H1 (cell line): ENCODE measurements at regions not wholly inside any gene's neighbourhood (a gene's known extent, or its start where the extent isn't known, plus 50 kb on each side); places are given as distances from the start of the nearest gene placed in this dataset.

Experiments used
- CTCF ChIA-PET: fragments of 300-600 bp; sonication (Branson Sonifier 250); formaldehyde crosslinking; loops from one replicate; lab custom pipeline; 2021; ENCODE audit not compliant: partially characterized antibody; lab: Charles Lee
- POLR2A ChIA-PET: fragments of 300-600 bp; sonication (Branson Sonifier 250); formaldehyde crosslinking; loops from one replicate; lab custom pipeline; 2021; ENCODE audit warnings: inconsistent platforms; ENCODE audit not compliant: partially characterized antibody; lab: Charles Lee
- DNase-seq, 2 experiments: peaks; one replicate each; pipeline versions ENCODE4 v3.0.0 to v3.0.0-alpha.2; 2010 to 2022; ENCODE audit warnings: low spot score in 2 of 2, low read depth in 1 of 2, mixed read lengths in 1 of 2
- FAIRE-seq: peaks from 2 replicates; lab custom pipeline; 2011; peaks lifted over from hg19 to GRCh38; lab: Jason Lieb, UNC
- H2AFZ ChIP-seq: 2 replicates; pipeline ENCODE4 v1.8.1; 2012; ENCODE audit warnings: low read length, inconsistent platforms
- H2AK5ac ChIP-seq: 2 replicates; pipeline ENCODE4 v1.6.1; 2013; ENCODE audit warnings: low read depth, low read length
- H2BK120ac ChIP-seq: replicated peaks from 2 replicates; pipeline ENCODE3; 2013; ENCODE audit warnings: low read depth, low read length, inconsistent platforms
- H2BK12ac ChIP-seq: 2 replicates; pipeline ENCODE4 v1.6.1; 2013; ENCODE audit warnings: low read depth, low read length
- H2BK15ac ChIP-seq: 2 replicates; pipeline ENCODE4 v1.6.1; 2013; ENCODE audit warnings: low read length
- H2BK20ac ChIP-seq: 2 replicates; pipeline ENCODE4 v1.6.1; 2013; ENCODE audit warnings: low read length
- H2BK5ac ChIP-seq: 2 replicates; pipeline ENCODE4 v1.6.1; 2013; ENCODE audit warnings: low read depth, low read length
- H3K14ac ChIP-seq: 2 replicates; pipeline ENCODE4 v1.6.1; 2013; ENCODE audit warnings: inconsistent platforms; ENCODE audit not compliant: insufficient read length
- H3K18ac ChIP-seq: 2 replicates; pipeline ENCODE4 v1.6.1; 2013; ENCODE audit warnings: low read length; ENCODE audit errors: extremely low read depth
- H3K23ac ChIP-seq: 2 replicates; pipeline ENCODE4 v1.6.1; 2013; ENCODE audit warnings: inconsistent platforms; ENCODE audit not compliant: insufficient read length
- H3K23me2 ChIP-seq: 2 replicates; pipeline ENCODE4 v1.6.1; 2013; ENCODE audit warnings: low read depth, low read length
- H3K27ac ChIP-seq: 2 replicates; pipeline ENCODE4 v1.6.1; 2011; ENCODE audit warnings: low read depth, low read length, inconsistent platforms
- H3K27me3 ChIP-seq, 4 experiments: replicated peaks in 1 of 4; 1 replicate in 1 of 4; 2 replicates in 3 of 4; pipeline versions ENCODE4 v1.6.1 to v1.8.1; 2011 to 2013; ENCODE audit warnings: low read length in 3 of 4, mild to moderate bottlenecking in 3 of 4, inconsistent platforms in 2 of 4, mixed read lengths in 2 of 4, moderate library complexity in 1 of 4; ENCODE audit not compliant: control insufficient read depth in 3 of 4, insufficient read depth in 3 of 4; ENCODE audit errors: extremely low read depth in 1 of 4
- H3K36me3 ChIP-seq, 4 experiments: 2 replicates each; pipeline versions ENCODE4 v1.6.1 to v1.8.1; 2011 to 2013; ENCODE audit warnings: mild to moderate bottlenecking in 4 of 4, low read length in 3 of 4, moderate library complexity in 2 of 4, control low read depth in 1 of 4, inconsistent platforms in 1 of 4; ENCODE audit not compliant: insufficient read depth in 4 of 4, control insufficient read depth in 2 of 4
- H3K4ac ChIP-seq: replicated peaks from 2 replicates; pipeline ENCODE3; 2013; ENCODE audit warnings: low read length, low read depth, mixed read lengths, inconsistent platforms; ENCODE audit not compliant: insufficient read length
- H3K4me1 ChIP-seq, 4 experiments: replicated peaks in 1 of 4; 1 replicate in 1 of 4; 2 replicates in 3 of 4; pipeline versions ENCODE4 v1.6.1 to v1.8.1; 2011 to 2013; ENCODE audit warnings: low read length in 3 of 4, inconsistent platforms in 2 of 4, mixed read lengths in 1 of 4; ENCODE audit not compliant: insufficient read depth in 4 of 4, control insufficient read depth in 3 of 4
- H3K4me2 ChIP-seq, 2 experiments: 2 replicates each; pipeline versions ENCODE4 v1.6.1 to v1.8.1; 2011 to 2013; ENCODE audit warnings: low read depth in 2 of 2, low read length in 2 of 2, control low read depth in 1 of 2, inconsistent platforms in 1 of 2, mild to moderate bottlenecking in 1 of 2; ENCODE audit not compliant: insufficient read depth in 1 of 2
- H3K4me3 ChIP-seq, 4 experiments: fragments of 200-600, 300-600 bp in 1 of 4; sonication (generic), shearing (Covaris generic), sonication (Bioruptor Twin) in 1 of 4; 2 replicates each; pipeline versions ENCODE4 v1.5.1 to v1.8.1; 2011 to 2016; ENCODE audit warnings: low read length in 4 of 4, low read depth in 3 of 4, control low read depth in 2 of 4, inconsistent platforms in 2 of 4, mild to moderate bottlenecking in 2 of 4, mixed read lengths in 1 of 4, moderate library complexity in 1 of 4; ENCODE audit not compliant: insufficient read depth in 2 of 4; ENCODE audit errors: extremely low read depth in 1 of 4
- H3K56ac ChIP-seq: replicated peaks from 2 replicates; pipeline ENCODE3; 2013; ENCODE audit warnings: low read depth, mild to moderate bottlenecking, mixed read lengths, low read length, inconsistent platforms; ENCODE audit not compliant: insufficient read length
- H3K79me1 ChIP-seq: 2 replicates; pipeline ENCODE4 v1.6.1; 2013; ENCODE audit warnings: low read depth, low read length, control low read depth
- H3K79me2 ChIP-seq, 2 experiments: 2 replicates each; pipeline versions ENCODE4 v1.6.1 to v1.8.1; 2012 to 2013; ENCODE audit warnings: low read length in 2 of 2, mild to moderate bottlenecking in 2 of 2, inconsistent platforms in 1 of 2; ENCODE audit not compliant: insufficient read depth in 2 of 2, control insufficient read depth in 1 of 2
- H3K9ac ChIP-seq, 4 experiments: replicated peaks in 1 of 4; 1 replicate in 1 of 4; 2 replicates in 3 of 4; pipeline versions ENCODE4 v1.6.1 to v1.8.1; 2011 to 2013; ENCODE audit warnings: low read depth in 3 of 4, low read length in 3 of 4, control low read depth in 2 of 4, mild to moderate bottlenecking in 2 of 4, moderate library complexity in 2 of 4, inconsistent platforms in 1 of 4; ENCODE audit errors: extremely low read depth in 1 of 4
- H3K9me3 ChIP-seq, 2 experiments: 2 replicates each; pipeline versions ENCODE4 v1.6.1 to v1.8.1; 2012 to 2013; ENCODE audit warnings: mild to moderate bottlenecking in 2 of 2, moderate library complexity in 2 of 2, control low read depth in 1 of 2, inconsistent platforms in 1 of 2, low read depth in 1 of 2, low read length in 1 of 2, mixed read lengths in 1 of 2; ENCODE audit not compliant: insufficient read depth in 2 of 2
- H4K20me1 ChIP-seq, 2 experiments: replicated peaks in 1 of 2; 2 replicates each; pipeline versions ENCODE3 to v1.8.1; 2011 to 2013; ENCODE audit warnings: inconsistent platforms in 2 of 2, low read length in 2 of 2, mild to moderate bottlenecking in 1 of 2; ENCODE audit not compliant: insufficient read depth in 2 of 2, control insufficient read depth in 1 of 2
- H4K5ac ChIP-seq: 2 replicates; pipeline ENCODE4 v1.6.1; 2013; ENCODE audit warnings: low read length, low read depth, mixed read lengths, inconsistent platforms; ENCODE audit not compliant: insufficient read length
- H4K8ac ChIP-seq: 2 replicates; pipeline ENCODE4 v1.8.0; 2013; ENCODE audit warnings: mild to moderate bottlenecking, moderate library complexity, low read length, inconsistent platforms; ENCODE audit not compliant: insufficient read depth; ENCODE audit errors: extremely low read depth
- H4K91ac ChIP-seq: replicated peaks from 2 replicates; pipeline ENCODE3; 2013; ENCODE audit warnings: low read length, mixed read lengths, inconsistent platforms; ENCODE audit not compliant: insufficient read length
- BRCA1 ChIP-seq: IDR thresholded peaks from 2 replicates; pipeline ENCODE4 v1.6.1; 2012; ENCODE audit warnings: low read depth, low read length, improper control_type of control experiment
- WGBS, 2 experiments: shearing (Covaris generic) in 1 of 2; methylation state at CpG; one replicate each; pipeline versions ENCODE4 v1.1.6 to v1.1.7; 2013 to 2015; ENCODE audit warnings: low lambda C conversion rate in 2 of 2, mixed read lengths in 2 of 2, inconsistent platforms in 1 of 2, low coverage in 1 of 2, missing lambda C conversion rate in 1 of 2; ENCODE audit not compliant: insufficient replicate concordance in 2 of 2, insufficient coverage in 1 of 2, insufficient read length in 1 of 2; ENCODE audit errors: extremely low coverage in 1 of 2, missing lambda C conversion rate in 1 of 2; 5-methylcytosine and 5-hydroxymethylcytosine counted together

- no peak overlapping the region for H4K8ac ChIP-seq
- H2BK12ac ChIP-seq: no peak overlapping the region
- H2AFZ ChIP-seq: no peak overlapping the region
- WGBS, 2 experiments: 96% methylated on average over 6 of the region's 6 CpGs; no CpG with 5 or more reads in 1 of the 2 experiments
- no peak for DNase-seq
- H3K4me3 ChIP-seq: no peak overlapping the region
- no peak overlapping the region for H4K91ac ChIP-seq
- H3K14ac ChIP-seq: no peak overlapping the region
- H3K4me1 ChIP-seq: no peaks in the 10 kb centered on the region
- no peak overlapping the region for H3K4me2 ChIP-seq
- no peak overlapping the region for H2AK5ac ChIP-seq
- H3K18ac ChIP-seq: no peak overlapping the region
- no peaks in the 10 kb centered on the region for H3K79me2 ChIP-seq
- no peak for FAIRE-seq
- H3K4ac ChIP-seq: no peak overlapping the region
- H2BK120ac ChIP-seq: no peak overlapping the region
- H4K20me1 ChIP-seq: no peaks in the 10 kb centered on the region
- ChIA-PET CTCF (no interaction called here), POLR2A (no interaction called here)
- H2BK20ac ChIP-seq: no peak overlapping the region
- no peak overlapping the region for H3K27ac ChIP-seq
- H3K36me3 ChIP-seq: no peaks in the 10 kb centered on the region
- H3K79me1 ChIP-seq: no peaks in the 10 kb centered on the region
- H3K56ac ChIP-seq: no peak overlapping the region
- H3K9ac ChIP-seq: no peak overlapping the region
- no peak overlapping the region for H4K5ac ChIP-seq
- no peaks in the 10 kb centered on the region for H3K23me2 ChIP-seq
- no peaks in the 10 kb centered on the region; a peak in 1 of 4 replicates for H3K9me3 ChIP-seq
- H3K23ac ChIP-seq: no peak overlapping the region
- no peak for TF ChIP-seq BRCA1
- no peak overlapping the region for H2BK5ac ChIP-seq
- no peak overlapping the region for H2BK15ac ChIP-seq
- no peaks in the 10 kb centered on the region for H3K27me3 ChIP-seq
Measured at GRCh38 chr6:63392092-63392724, 72.4 kb upstream of the LGSN start.
